Upper lobe of left lung (tissue), 6 donors: ENCODE measurements at regions not wholly inside any gene's neighbourhood (a gene's known extent, or its start where the extent isn't known, plus 50 kb on each side); places are given as distances from the start of the nearest gene placed in this dataset.
A peak's percentile ranks its signal among the peaks of the same experiment; 100 is the strongest.

Experiments
- ATAC-seq, 2 donors: fragments of 200-7000 bp; cut with Tn5 transposase; one replicate each; pipeline ENCODE4 v1.9.1; 2022; ENCODE audit warnings: mild to moderate bottlenecking in 2 of 2, moderate library complexity in 2 of 2; ENCODE audit not compliant: low FRiP score in 2 of 2
- DNase-seq, 2 donors: peaks; one replicate each; pipeline ENCODE4 v3.0.0-alpha.2; 2019 to 2020
- H3K27ac ChIP-seq, 4 donors: fragments of 200-600 bp; sonication (generic); one replicate each; pipeline ENCODE4 v1.5.1; 2016 to 2019
- H3K27me3 ChIP-seq, 4 donors: fragments of 200-600 bp; sonication (generic); one replicate each; pipeline ENCODE4 v1.5.1; 2017 to 2019
- H3K36me3 ChIP-seq, 4 donors: fragments of 200-600 bp; sonication (generic); one replicate each; pipeline ENCODE4 v1.5.1; 2016 to 2019
- H3K4me1 ChIP-seq, 4 donors: fragments of 200-600 bp; sonication (generic); one replicate each; pipeline ENCODE4 v1.5.1; 2018 to 2019
- H3K4me3 ChIP-seq, 4 donors: fragments of 200-600 bp; sonication (generic); one replicate each; pipeline ENCODE4 v1.5.1; 2017 to 2019; ENCODE audit warnings: mild to moderate bottlenecking in 2 of 4, moderate library complexity in 1 of 4
- H3K9me3 ChIP-seq, 4 donors: fragments of 200-600 bp; sonication (generic); one replicate each; pipeline ENCODE4 v1.5.1; 2018 to 2019
- CTCF ChIP-seq, 6 experiments: fragments of 450-650 bp in 4 of 6; fragments of 200-600 bp in 2 of 6; sonication (generic) in 2 of 6; IDR thresholded peaks; one replicate each; pipeline ENCODE4 v1.5.1; 2016 to 2019; ENCODE audit warnings: antibody characterized with exemption in 6 of 6
- EP300 ChIP-seq, 4 donors: sonication (generic); formaldehyde crosslinking; IDR thresholded peaks; one replicate each; pipeline ENCODE4 v1.5.1; 2017; ENCODE audit warnings: antibody characterized with exemption in 4 of 4, control low read depth in 2 of 4
- POLR2A ChIP-seq, 4 donors: fragments of 450-650 bp; IDR thresholded peaks; one replicate each; pipeline ENCODE4 v1.5.1; 2016 to 2017; ENCODE audit warnings: antibody characterized with exemption in 4 of 4, mild to moderate bottlenecking in 2 of 4
- POLR2AphosphoS5 ChIP-seq, 2 donors: sonication (generic); formaldehyde crosslinking; IDR thresholded peaks; one replicate each; pipeline ENCODE4 v1.5.1; 2017; ENCODE audit warnings: antibody characterized with exemption in 2 of 2
- WGBS, 2 donors: methylation state at CpG; one replicate each; pipeline ENCODE4 v1.1.5; 2017 to 2018; 5-methylcytosine and 5-hydroxymethylcytosine counted together
- donor health status: DM: no; HTN: no; CAD: no; lungs with moderate emphysema.
- donor health status: DM: no; HTN: yes; CAD: no; lungs with severe emphysema.

- no peaks in the 10 kb centered on the region for H3K9me3 ChIP-seq
- no peak overlapping the region for H3K27ac ChIP-seq
- no peaks in the 10 kb centered on the region for H3K36me3 ChIP-seq
- no peak for ATAC-seq
- no peaks in the 10 kb centered on the region for H3K4me1 ChIP-seq
- WGBS, 2 donors: 83 to 86% methylated on average over 1 of the region's 1 CpG
- no peak for DNase-seq
- no peak overlapping the region for H3K4me3 ChIP-seq
- TF ChIP-seq POLR2AphosphoS5 (IDR thresholded peaks at IDR 0.05): no peak
- TF ChIP-seq POLR2A (IDR thresholded peaks at IDR 0.05): no peak
- no peak for TF ChIP-seq CTCF (IDR thresholded peaks at IDR 0.05)
- no peak for TF ChIP-seq EP300 (IDR thresholded peaks at IDR 0.05)
- H3K27me3 ChIP-seq: no peaks in the 10 kb centered on the region
Observed at GRCh38 chr5:125558016-125558415, 811.6 kb upstream of the ZNF608 start.

- no peaks in the 10 kb centered on the region for H3K4me1 ChIP-seq
- H3K27ac ChIP-seq: no peak overlapping the region
- H3K9me3 ChIP-seq: no peaks in the 10 kb centered on the region
- no peaks in the 10 kb centered on the region for H3K27me3 ChIP-seq
- ATAC-seq (no peak), DNase-seq (no peak)
- H3K36me3 ChIP-seq: no peaks in the 10 kb centered on the region
- H3K4me3 ChIP-seq: no peak overlapping the region
- WGBS, 2 donors: 78 to 86% methylated on average over 3 of the region's 3 CpGs
- TF ChIP-seq POLR2A (IDR thresholded peaks at IDR 0.05) (no peak), EP300 (IDR thresholded peaks at IDR 0.05) (no peak), CTCF (IDR thresholded peaks at IDR 0.05) (no peak), POLR2AphosphoS5 (IDR thresholded peaks at IDR 0.05) (no peak)
Observed at GRCh38 chr5:125558466-125558865, 812.0 kb upstream of the ZNF608 start.

GRCh38 chr5:125559296-125559695, 812.9 kb upstream of the ZNF608 start:
- DNase-seq: no peak
- H3K9me3 ChIP-seq: no peaks in the 10 kb centered on the region
- no peak overlapping the region for H3K27ac ChIP-seq
- WGBS, 2 donors: 55 to 64% methylated on average over 2 of the region's 2 CpGs
- ATAC-seq: peak in 1 of 2 donors; percentile 81
- H3K27me3 ChIP-seq: no peaks in the 10 kb centered on the region
- TF ChIP-seq POLR2AphosphoS5 (IDR thresholded peaks at IDR 0.05) (no peak), POLR2A (IDR thresholded peaks at IDR 0.05) (no peak), EP300 (IDR thresholded peaks at IDR 0.05) (no peak), CTCF (IDR thresholded peaks at IDR 0.05) (no peak)
- no peaks in the 10 kb centered on the region for H3K36me3 ChIP-seq
- H3K4me3 ChIP-seq: no peak overlapping the region
- H3K4me1 ChIP-seq: no peaks in the 10 kb centered on the region

GRCh38 chr5:125560476-125561225, 814.2 kb upstream of the ZNF608 start:
- DNase-seq (no peak), ATAC-seq (no peak)
- Histone ChIP-seq H3K27me3 (no peaks in the 10 kb centered on the region), H3K36me3 (no peaks in the 10 kb centered on the region), H3K9me3 (no peaks in the 10 kb centered on the region), H3K27ac (no peak overlapping the region), H3K4me1 (no peaks in the 10 kb centered on the region), H3K4me3 (no peak overlapping the region)
- WGBS, 2 donors: 69 to 73% methylated on average over 4 of the region's 4 CpGs
- TF ChIP-seq CTCF (IDR thresholded peaks at IDR 0.05) (no peak), POLR2AphosphoS5 (IDR thresholded peaks at IDR 0.05) (no peak), EP300 (IDR thresholded peaks at IDR 0.05) (no peak), POLR2A (IDR thresholded peaks at IDR 0.05) (no peak)
